Common myeloid progenitor, CD34-positive (primary cell): ENCODE measurements at regions not wholly inside any gene's neighbourhood (a gene's known extent, or its start where the extent isn't known, plus 50 kb on each side); places are given as distances from the start of the nearest gene placed in this dataset.

Source experiments
- CTCF ChIA-PET: fragments of 350-600 bp; sonication (Branson Sonifier 250); formaldehyde crosslinking; loops from one replicate; lab custom pipeline; 2021; ENCODE audit warnings: antibody characterized with exemption; lab: Charles Lee
- POLR2A ChIA-PET: fragments of 350-600 bp; sonication (Branson Sonifier 250); formaldehyde crosslinking; loops from one replicate; lab custom pipeline; 2021; ENCODE audit warnings: antibody characterized with exemption; lab: Charles Lee
- DNase-seq, 3 donors: peaks; one replicate each; pipeline versions ENCODE4 v3.0.0 to v3.0.0-alpha.2; 2013
- H3K27ac ChIP-seq, 2 experiments: 1 replicate in 1 of 2; 2 replicates in 1 of 2; pipeline ENCODE4 v1.7.0; 2013; ENCODE audit warnings: inconsistent platforms in 2 of 2, low read length in 2 of 2, mild to moderate bottlenecking in 2 of 2, low read depth in 1 of 2, moderate library complexity in 1 of 2; ENCODE audit not compliant: severe bottlenecking in 2 of 2, insufficient read depth in 1 of 2, poor library complexity in 1 of 2
- H3K27me3 ChIP-seq, 5 experiments: replicated peaks in 2 of 5; 1 replicate in 3 of 5; 2 replicates in 2 of 5; pipeline versions ENCODE4 v1.6.1 to v1.7.0; 2013; ENCODE audit warnings: low read length in 4 of 5, mild to moderate bottlenecking in 2 of 5, moderate library complexity in 2 of 5, inconsistent platforms in 1 of 5; ENCODE audit not compliant: insufficient read depth in 5 of 5, control insufficient read depth in 4 of 5
- H3K36me3 ChIP-seq, 4 experiments: 1 replicate in 2 of 4; 2 replicates in 2 of 4; pipeline versions ENCODE4 v1.6.1 to v1.7.0; 2013; ENCODE audit warnings: low read length in 3 of 4, control low read depth in 1 of 4, mild to moderate bottlenecking in 1 of 4; ENCODE audit not compliant: control insufficient read depth in 4 of 4, insufficient read depth in 4 of 4
- H3K4me1 ChIP-seq, 4 experiments: 1 replicate in 3 of 4; 2 replicates in 1 of 4; pipeline versions ENCODE4 v1.6.1 to v1.7.1; 2013; ENCODE audit warnings: low read length in 3 of 4, mild to moderate bottlenecking in 3 of 4, control low read depth in 1 of 4, inconsistent platforms in 1 of 4, moderate library complexity in 1 of 4; ENCODE audit not compliant: control insufficient read depth in 4 of 4, insufficient read depth in 4 of 4; ENCODE audit errors: control extremely low read depth in 1 of 4
- H3K4me3 ChIP-seq, 7 experiments: 1 replicate in 4 of 7; 2 replicates in 3 of 7; pipeline versions ENCODE4 v1.5.1 to v1.7.0; 2013; ENCODE audit warnings: mild to moderate bottlenecking in 7 of 7, low read length in 6 of 7, moderate library complexity in 6 of 7, inconsistent platforms in 2 of 7, low read depth in 2 of 7, control low read depth in 1 of 7; ENCODE audit not compliant: insufficient read depth in 4 of 7, control insufficient read depth in 1 of 7; ENCODE audit errors: extremely low read depth in 1 of 7
- H3K9me3 ChIP-seq, 5 experiments: 1 replicate in 4 of 5; 2 replicates in 1 of 5; pipeline versions ENCODE4 v1.6.1 to v1.7.1; 2013; ENCODE audit warnings: low read length in 4 of 5, mild to moderate bottlenecking in 2 of 5, inconsistent platforms in 1 of 5, low read depth in 1 of 5, moderate library complexity in 1 of 5; ENCODE audit not compliant: control insufficient read depth in 4 of 5, insufficient read depth in 2 of 5; ENCODE audit errors: control extremely low read depth in 1 of 5
- WGBS: methylation state at CpG from one replicate; pipeline ENCODE4 v1.1.5; 2013; ENCODE audit not compliant: insufficient coverage; 5-methylcytosine and 5-hydroxymethylcytosine counted together

GRCh38 chr4:103902730-103903129 lies 182.9 kb upstream of the TACR3 start:
- CTCF ChIA-PET: interaction anchor here (1.2 kb wide), 1 partner anchor 11 kb away, joined by 3 read pairs; no protein-coding TSS in a partner anchor
- 100% methylated on average over 1 of the region's 2 CpGs for WGBS

DNA sequence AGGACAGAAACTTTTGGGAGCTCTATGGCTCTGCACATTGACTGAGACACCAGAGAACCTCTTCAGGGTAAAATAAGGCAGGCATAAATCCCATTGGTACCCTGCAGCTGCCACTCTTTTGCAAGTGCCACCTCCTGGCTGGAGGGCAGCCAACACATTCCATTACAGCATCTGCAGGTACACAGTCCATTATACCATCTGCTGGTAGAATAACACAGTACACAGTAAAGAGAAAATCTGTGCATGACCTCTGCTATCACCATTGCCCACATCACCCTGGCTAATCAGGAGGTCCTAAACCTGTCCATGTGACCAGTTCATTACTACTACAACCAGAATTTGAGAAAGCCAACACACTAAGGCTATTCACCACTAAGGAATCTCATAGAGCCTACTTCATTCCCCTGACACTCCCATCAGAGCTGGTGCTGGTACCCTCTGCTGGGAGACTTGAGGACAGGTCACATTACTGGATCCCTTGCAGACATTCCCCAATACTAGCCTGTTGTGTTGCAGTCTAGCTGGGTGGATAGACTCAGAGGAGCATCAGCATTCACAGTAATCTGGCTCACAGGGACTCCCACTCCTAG lies 176.2 kb upstream of the TACR3 start:
- no peak overlapping the region for H3K27ac ChIP-seq
- H3K9me3 ChIP-seq: no peaks in the 10 kb centered on the region
- ChIA-PET CTCF (no interaction called here), POLR2A (no interaction called here)
- H3K36me3 ChIP-seq: no peaks in the 10 kb centered on the region
- H3K27me3 ChIP-seq: no peaks in the 10 kb centered on the region
- no peak overlapping the region for H3K4me3 ChIP-seq
- H3K4me1 ChIP-seq: no peaks in the 10 kb centered on the region
- no peak for DNase-seq

More at GRCh38 chr4:103902730-103903129, 182.9 kb upstream of the TACR3 start:
- Histone ChIP-seq H3K9me3 (no peaks in the 10 kb centered on the region), H3K4me3 (no peak overlapping the region), H3K27ac (no peak overlapping the region), H3K4me1 (no peaks in the 10 kb centered on the region), H3K36me3 (no peaks in the 10 kb centered on the region), H3K27me3 (no peaks in the 10 kb centered on the region)
- POLR2A ChIA-PET: no interaction called here
- no peak for DNase-seq

DNA sequence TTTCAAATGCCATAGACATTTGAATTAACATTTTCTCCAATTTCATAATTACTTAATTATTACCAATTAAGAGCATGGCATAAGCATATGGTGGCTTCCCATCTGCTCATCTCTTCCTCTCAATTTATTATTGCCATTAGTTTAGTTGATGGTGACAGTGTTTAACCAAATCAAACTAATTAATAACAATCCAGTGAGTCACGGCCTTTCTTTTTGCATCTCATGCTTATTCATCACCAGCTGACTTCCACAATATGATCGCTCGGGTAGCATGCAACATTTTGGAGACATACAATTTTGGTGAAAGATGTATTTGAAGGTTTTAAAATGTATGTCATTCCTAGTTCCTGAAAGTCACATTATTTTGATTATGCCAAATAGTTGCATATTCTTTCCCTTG lies 172.8 kb upstream of the TACR3 start:
- POLR2A ChIA-PET: no interaction called here
- CTCF ChIA-PET: no interaction called here
- no CpG with 5 or more reads among the region's 3 CpGs for WGBS
- Histone ChIP-seq H3K9me3 (no peaks in the 10 kb centered on the region), H3K4me3 (no peak overlapping the region), H3K27me3 (no peaks in the 10 kb centered on the region), H3K4me1 (no peaks in the 10 kb centered on the region), H3K27ac (no peak overlapping the region), H3K36me3 (no peaks in the 10 kb centered on the region)
- DNase-seq: no peak

DNA sequence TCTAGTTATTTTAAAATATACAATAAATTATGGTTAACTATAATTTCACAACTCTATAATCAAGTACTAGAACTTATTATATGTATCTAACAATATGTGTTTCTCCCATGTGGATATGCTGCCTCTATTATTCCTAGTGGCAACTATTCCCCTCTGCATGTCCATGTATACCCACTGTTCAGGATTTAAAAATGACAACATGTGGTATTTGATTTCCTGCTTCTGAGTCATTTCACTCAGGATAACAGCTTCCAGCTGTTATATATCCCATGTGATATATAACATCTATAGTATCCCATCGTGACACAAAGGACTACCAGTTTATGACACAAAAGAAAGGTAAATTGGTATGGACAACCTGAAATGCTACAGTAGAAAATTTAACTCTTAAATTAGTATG lies 167.4 kb upstream of the TACR3 start:
- no peak for DNase-seq
- Histone ChIP-seq H3K4me1 (no peaks in the 10 kb centered on the region), H3K36me3 (no peaks in the 10 kb centered on the region), H3K27ac (no peak overlapping the region), H3K9me3 (no peaks in the 10 kb centered on the region), H3K4me3 (no peak overlapping the region), H3K27me3 (no peaks in the 10 kb centered on the region)
- ChIA-PET POLR2A (no interaction called here), CTCF (no interaction called here)
- no CpG with 5 or more reads among the region's 1 CpG for WGBS

GRCh38 chr4:103885152-103885551 lies 165.4 kb upstream of the TACR3 start:
- H3K4me3 ChIP-seq: no peak overlapping the region
- WGBS: no CpG with 5 or more reads among the region's 3 CpGs
- DNase-seq: no peak
- no peaks in the 10 kb centered on the region for H3K36me3 ChIP-seq
- H3K4me1 ChIP-seq: no peaks in the 10 kb centered on the region
- no peaks in the 10 kb centered on the region for H3K27me3 ChIP-seq
- H3K9me3 ChIP-seq: no peaks in the 10 kb centered on the region
- H3K27ac ChIP-seq: no peak overlapping the region
- CTCF ChIA-PET: interaction anchor here (0.7 kb wide), 1 partner anchor 1404 kb away, joined by 4 read pairs; no protein-coding TSS in a partner anchor
- POLR2A ChIA-PET: no interaction called here

GRCh38 chr4:103867311-103867710 lies 147.5 kb upstream of the TACR3 start:
- H3K36me3 ChIP-seq: no peaks in the 10 kb centered on the region
- 92% methylated on average over 2 of the region's 2 CpGs for WGBS
- H3K4me3 ChIP-seq: no peak overlapping the region
- no peaks in the 10 kb centered on the region for H3K4me1 ChIP-seq
- no peak overlapping the region for H3K27ac ChIP-seq
- DNase-seq: no peak
- no peaks in the 10 kb centered on the region for H3K27me3 ChIP-seq
- CTCF ChIA-PET: no interaction called here
- H3K9me3 ChIP-seq: no peaks in the 10 kb centered on the region
- POLR2A ChIA-PET: no interaction called here

GRCh38 chr4:103853627-103854026 lies 133.8 kb upstream of the TACR3 start:
- Histone ChIP-seq H3K27ac (no peak overlapping the region), H3K9me3 (no peaks in the 10 kb centered on the region), H3K4me1 (no peaks in the 10 kb centered on the region), H3K36me3 (no peaks in the 10 kb centered on the region), H3K27me3 (no peaks in the 10 kb centered on the region), H3K4me3 (no peak overlapping the region)
- DNase-seq: no peak
- ChIA-PET CTCF (no interaction called here), POLR2A (no interaction called here)
